A549 (cell line): ENCODE measurements at regions not wholly inside any gene's neighbourhood (a gene's known extent, or its start where the extent isn't known, plus 50 kb on each side); places are given as distances from the start of the nearest gene placed in this dataset.

ENCODE experiments used
- ATAC-seq, 2 experiments: fragments of 200-7000 bp in 1 of 2; fragments of >200 bp in 1 of 2; cut with Nextera tagmentation in 1 of 2; cut with Tn5 transposase in 1 of 2; 3 replicates each; pipeline versions ENCODE4 v1.8.0 to v1.9.1; 2018 to 2020; ENCODE audit warnings: mild to moderate bottlenecking in 1 of 2, moderate library complexity in 1 of 2
- CTCF ChIA-PET: fragments of 300-600 bp; sonication (Branson Sonifier 250); formaldehyde crosslinking; extraction: SDS; loops from one replicate; lab custom pipeline; 2021; ENCODE audit warnings: antibody characterized with exemption, inconsistent platforms; lab: Yijun Ruan, JAX
- POLR2A ChIA-PET: fragments of 350-600 bp; formaldehyde crosslinking; extraction: SDS; loops from one replicate; lab custom pipeline; 2021; ENCODE audit warnings: antibody characterized with exemption, inconsistent platforms; lab: Yijun Ruan, JAX
- DNase-seq, 2 experiments: peaks; one replicate each; pipeline versions ENCODE4 v3.0.0 to v3.0.0-alpha.2; 2011 to 2016; ENCODE audit warnings: low read depth in 1 of 2, low spot score in 1 of 2
- FAIRE-seq: peaks from 2 replicates; lab custom pipeline; 2011; peaks lifted over from hg19 to GRCh38; lab: Jason Lieb, UNC
- H3K27ac ChIP-seq, 2 experiments: fragments of >200 bp; sonication (Bioruptor Twin); formaldehyde crosslinking; 3 replicates each; pipeline ENCODE4 v1.5.1; 2016 to 2017
- H3K4me1 ChIP-seq: fragments of >200 bp; sonication (Bioruptor Twin); formaldehyde crosslinking; 3 replicates; pipeline ENCODE4 v1.6.1; 2016
- H3K4me2 ChIP-seq: fragments of >200 bp; sonication (Bioruptor Twin); formaldehyde crosslinking; 3 replicates; pipeline ENCODE4 v1.6.1; 2016
- H3K4me3 ChIP-seq: fragments of >200 bp; sonication (Bioruptor Twin); formaldehyde crosslinking; 3 replicates; pipeline ENCODE4 v1.5.1; 2016
- H3K9me3 ChIP-seq: fragments of >200 bp; sonication (Bioruptor Twin); formaldehyde crosslinking; 3 replicates; pipeline ENCODE4 v1.6.1; 2016
- BCL3 ChIP-seq: fragments of >200 bp; sonication (Bioruptor Twin); formaldehyde crosslinking; IDR thresholded peaks from 3 replicates; pipeline ENCODE4 v1.6.1; 2016
- CBX2 ChIP-seq: fragments of 200-600 bp; sonication (generic); IDR thresholded peaks from 2 replicates; pipeline ENCODE4 v1.6.1; 2016; ENCODE audit warnings: low read depth, mild to moderate bottlenecking, borderline replicate concordance
- CBX8 ChIP-seq: fragments of 200-600 bp; sonication (generic); IDR thresholded peaks from 2 replicates; pipeline ENCODE4 v1.6.1; 2016
- CHD2 ChIP-seq: fragments of 150-350 bp; IDR thresholded peaks from 2 replicates; pipeline ENCODE4 v1.6.1; 2014; ENCODE audit warnings: low read length; ENCODE audit not compliant: partially characterized antibody
- CHD4 ChIP-seq: fragments of 200-600 bp; sonication (generic); IDR thresholded peaks from 2 replicates; pipeline ENCODE4 v1.6.1; 2016; ENCODE audit warnings: antibody characterized with exemption, mild to moderate bottlenecking, borderline replicate concordance
- EHF ChIP-seq: fragments of 250-450 bp; sonication (Bioruptor Pico); IDR thresholded peaks from 2 replicates; pipeline ENCODE4 v1.5.0; 2020; ENCODE audit warnings: mild to moderate bottlenecking
- EHMT2 ChIP-seq: fragments of 200-600 bp; sonication (generic); IDR thresholded peaks from 2 replicates; pipeline ENCODE4 v1.6.1; 2016; ENCODE audit warnings: antibody characterized with exemption, low read depth, mild to moderate bottlenecking, moderate library complexity
- ELK1 ChIP-seq: fragments of 150-350 bp; IDR thresholded peaks from 2 replicates; pipeline ENCODE4 v1.6.1; 2014; ENCODE audit warnings: low read depth, mild to moderate bottlenecking, low read length
- ESRRA ChIP-seq: fragments of 150-350 bp; IDR thresholded peaks from 2 replicates; pipeline ENCODE4 v1.6.1; 2014; ENCODE audit warnings: mild to moderate bottlenecking, low read length, borderline replicate concordance
- FOSL2 ChIP-seq, 2 experiments: fragments of 450-650 bp in 1 of 2; fragments of >200 bp in 1 of 2; sonication (Bioruptor Twin) in 1 of 2; formaldehyde crosslinking; IDR thresholded peaks; 2 replicates each; pipeline versions ENCODE4 v1.5.0 to v1.6.1; 2016 to 2020; ENCODE audit warnings: mild to moderate bottlenecking in 1 of 2, moderate library complexity in 1 of 2
- FOXS1 ChIP-seq: fragments of 250-450 bp; sonication (Bioruptor Pico); IDR thresholded peaks from 2 replicates; pipeline ENCODE4 v1.5.0; 2020; ENCODE audit warnings: mild to moderate bottlenecking, moderate library complexity
- HDAC2 ChIP-seq: fragments of 200-600 bp; sonication (generic); IDR thresholded peaks from 2 replicates; pipeline ENCODE4 v1.6.1; 2016
- HMGXB4 ChIP-seq: fragments of 250-450 bp; sonication (Bioruptor Pico); IDR thresholded peaks from 2 replicates; pipeline ENCODE4 v1.5.0; 2021; ENCODE audit warnings: mild to moderate bottlenecking, moderate library complexity, borderline replicate concordance
- HOXB13 ChIP-seq: fragments of 250-450 bp; sonication (Bioruptor Pico); IDR thresholded peaks from 2 replicates; pipeline ENCODE4 v1.5.0; 2020; ENCODE audit warnings: low read depth, mild to moderate bottlenecking, moderate library complexity
- HOXB5 ChIP-seq: fragments of 250-450 bp; sonication (Bioruptor Pico); IDR thresholded peaks from 2 replicates; pipeline ENCODE4 v1.5.0; 2020; ENCODE audit warnings: mild to moderate bottlenecking, moderate library complexity
- KDM5A ChIP-seq: fragments of 200-600 bp; sonication (generic); IDR thresholded peaks from 2 replicates; pipeline ENCODE4 v1.6.1; 2016; ENCODE audit warnings: antibody characterized with exemption, mild to moderate bottlenecking
- MAFK ChIP-seq: fragments of 450-650 bp; IDR thresholded peaks from 2 replicates; pipeline ENCODE4 v1.6.1; 2014; ENCODE audit not compliant: partially characterized antibody
- MAX ChIP-seq: IDR thresholded peaks from 2 replicates; pipeline ENCODE4 v1.6.1; 2012
- MYC ChIP-seq: IDR thresholded peaks from 2 replicates; pipeline ENCODE4 v1.6.1; 2012; ENCODE audit warnings: mild to moderate bottlenecking, inconsistent platforms, low read length, improper control_type of control experiment, borderline replicate concordance
- PBX3 ChIP-seq: IDR thresholded peaks from 2 replicates; pipeline ENCODE4 v1.6.1; 2012
- PHF8 ChIP-seq: fragments of 200-600 bp; sonication (generic); IDR thresholded peaks from 2 replicates; pipeline ENCODE4 v1.6.1; 2016; ENCODE audit warnings: low read depth, mild to moderate bottlenecking, antibody characterized with exemption, moderate library complexity, borderline replicate concordance
- RAD21 ChIP-seq, 2 experiments: fragments of >200 bp in 1 of 2; sonication (Bioruptor Twin) in 1 of 2; formaldehyde crosslinking in 1 of 2; IDR thresholded peaks in 1 of 2; conservative IDR thresholded peaks in 1 of 2; 2 replicates in 1 of 2; 3 replicates in 1 of 2; pipeline ENCODE4 v1.6.1; 2012 to 2018; ENCODE audit warnings: inconsistent platforms in 1 of 2
- RARB ChIP-seq: fragments of 250-450 bp; sonication (Bioruptor Pico); IDR thresholded peaks from 2 replicates; pipeline ENCODE4 v1.8.0; 2021; ENCODE audit warnings: mild to moderate bottlenecking, moderate library complexity
- RNF2 ChIP-seq: fragments of 200-600 bp; sonication (generic); IDR thresholded peaks from 2 replicates; pipeline ENCODE4 v1.6.1; 2016; ENCODE audit warnings: low read depth, mild to moderate bottlenecking, antibody characterized with exemption, moderate library complexity, borderline replicate concordance
- SMC3 ChIP-seq: fragments of >200 bp; sonication (Bioruptor Twin); formaldehyde crosslinking; IDR thresholded peaks from 3 replicates; pipeline ENCODE4 v1.6.1; 2018; ENCODE audit warnings: inconsistent platforms
- SREBF2 ChIP-seq: fragments of 450-650 bp; IDR thresholded peaks from 2 replicates; pipeline ENCODE4 v1.6.1; 2014; ENCODE audit warnings: mild to moderate bottlenecking, moderate library complexity
- USF2 ChIP-seq: fragments of 450-650 bp; IDR thresholded peaks from 2 replicates; pipeline ENCODE4 v1.6.1; 2014; ENCODE audit warnings: antibody characterized with exemption
- ZC3H11A ChIP-seq: fragments of 450-650 bp; IDR thresholded peaks from 2 replicates; pipeline ENCODE4 v1.6.1; 2014; ENCODE audit warnings: antibody characterized with exemption, mild to moderate bottlenecking
- ZFP36 ChIP-seq: fragments of 450-650 bp; IDR thresholded peaks from 2 replicates; pipeline ENCODE4 v1.6.1; 2014; ENCODE audit warnings: borderline replicate concordance; ENCODE audit not compliant: partially characterized antibody
- ZSCAN20 ChIP-seq: fragments of 250-450 bp; sonication (Bioruptor Pico); IDR thresholded peaks from 2 replicates; pipeline ENCODE4 v1.8.0; 2022; ENCODE audit warnings: mild to moderate bottlenecking, moderate library complexity
- WGBS: methylation state at CpG from one replicate; pipeline ENCODE4 v1.1.6; 2017; ENCODE audit errors: missing lambda C conversion rate; 5-methylcytosine and 5-hydroxymethylcytosine counted together

GRCh38 chr6:150806790-150807189 is 58.7 kb upstream of the MTHFD1L start:
- no peak for TF ChIP-seq HOXB13 (CRISPR knock-in tag)
- TF ChIP-seq PBX3, result no peak
- TF ChIP-seq CBX8, result no peak
- no peak for TF ChIP-seq CHD2
- TF ChIP-seq KDM5A, result no peak
- no peak for TF ChIP-seq ZC3H11A
- no peak for TF ChIP-seq CHD4
- TF ChIP-seq EHF (CRISPR knock-in tag), result no peak
- no peak for TF ChIP-seq USF2
- TF ChIP-seq SMC3, result no peak
- no peak for TF ChIP-seq ZFP36
- no peak for TF ChIP-seq CBX2
- no peak for TF ChIP-seq ZSCAN20 (CRISPR knock-in tag)
- no peak for TF ChIP-seq FOXS1 (CRISPR knock-in tag)
- no peak for TF ChIP-seq BCL3
- TF ChIP-seq HDAC2, result no peak
- TF ChIP-seq MYC, result no peak
- no peak for TF ChIP-seq EHMT2
- FAIRE-seq, result no peak
- 68% methylated on average over 2 of the region's 2 CpGs for WGBS
- ATAC-seq, result no peak
- H3K4me1 ChIP-seq, result no peaks in the 10 kb centered on the region
- ChIA-PET CTCF (interaction anchor here (0.7 to 1.7 kb wide), 2 partner anchors 11 to 1264 kb away, joined by 3 to 5 read pairs; no protein-coding TSS in a partner anchor), POLR2A (no interaction called here)
- H3K4me3 ChIP-seq, result no peak overlapping the region
- no peaks in the 10 kb centered on the region for H3K9me3 ChIP-seq
- no peak overlapping the region for H3K27ac ChIP-seq
- no peak overlapping the region for H3K4me2 ChIP-seq
- DNase-seq, result no peak

- FAIRE-seq (no peak), ATAC-seq (peak in 1 of 2 experiments; percentile 26; a peak in 2 of 6 replicates), DNase-seq (peak in 1 of 2 experiments; percentile 5)
- Histone ChIP-seq H3K9me3 (no peaks in the 10 kb centered on the region), H3K27ac (peak overlapping the region; percentile 71 to 81), H3K4me3 (no peak overlapping the region), H3K4me2 (peak overlapping the region; percentile 64), H3K4me1 (peaks cover 21% of the 10 kb centered on the region)
- ChIA-PET CTCF (interaction anchor here (0.5 to 1.8 kb wide), 4 partner anchors 45 to 743 kb away, joined by 3 to 17 read pairs (median 4); no protein-coding TSS in a partner anchor), POLR2A (interaction anchor here (2.6 kb wide), 1 partner anchor 396 kb away, joined by 16 read pairs; no protein-coding TSS in a partner anchor)
- 46% methylated on average over 6 of the region's 9 CpGs for WGBS
- TF ChIP-seq ESRRA (no peak), SMC3 (no peak), RARB (CRISPR knock-in tag) (no peak), RNF2 (no peak), CHD4 (no peak), PHF8 (no peak), HMGXB4 (CRISPR knock-in tag) (no peak), HOXB5 (CRISPR knock-in tag) (no peak), SREBF2 (no peak), FOSL2 (IDR thresholded peaks at IDR 0.05) (no peak), FOSL2 (CRISPR knock-in tag; IDR thresholded peaks at IDR 0.05) (no peak), RAD21 (conservative IDR thresholded peaks at IDR 0.05 in 1 of 2, IDR thresholded peaks at IDR 0.05 in 1 of 2) (no peak), ELK1 (no peak), MAFK (no peak), FOXS1 (CRISPR knock-in tag) (no peak), MAX (no peak), ZC3H11A (no peak), BCL3 (no peak)
Measured at GRCh38 chr6:150813319-150813992, 52.0 kb upstream of the MTHFD1L start.
